ENCODE measurements at regions not wholly inside any gene's neighbourhood (a gene's known extent, or its start where the extent isn't known, plus 50 kb on each side); places are given as distances from the start of the nearest gene placed in this dataset.

DNA sequence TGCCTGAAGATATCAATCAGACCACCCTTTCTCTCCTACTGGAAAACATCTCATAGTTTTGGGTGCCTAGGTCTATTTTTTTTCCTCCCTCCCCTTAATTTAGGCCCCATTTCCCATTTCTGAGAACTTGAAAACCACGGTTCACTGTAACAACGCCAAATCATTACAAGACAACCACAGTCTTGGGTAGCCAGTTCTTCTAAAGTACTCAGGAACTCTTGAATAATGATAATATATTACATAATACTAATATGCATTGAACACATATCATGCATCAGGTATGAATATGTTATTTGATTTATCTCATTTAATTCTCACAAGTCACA, 185.1 kb upstream of the ADO start:
- TF ChIP-seq, protein P1, sequence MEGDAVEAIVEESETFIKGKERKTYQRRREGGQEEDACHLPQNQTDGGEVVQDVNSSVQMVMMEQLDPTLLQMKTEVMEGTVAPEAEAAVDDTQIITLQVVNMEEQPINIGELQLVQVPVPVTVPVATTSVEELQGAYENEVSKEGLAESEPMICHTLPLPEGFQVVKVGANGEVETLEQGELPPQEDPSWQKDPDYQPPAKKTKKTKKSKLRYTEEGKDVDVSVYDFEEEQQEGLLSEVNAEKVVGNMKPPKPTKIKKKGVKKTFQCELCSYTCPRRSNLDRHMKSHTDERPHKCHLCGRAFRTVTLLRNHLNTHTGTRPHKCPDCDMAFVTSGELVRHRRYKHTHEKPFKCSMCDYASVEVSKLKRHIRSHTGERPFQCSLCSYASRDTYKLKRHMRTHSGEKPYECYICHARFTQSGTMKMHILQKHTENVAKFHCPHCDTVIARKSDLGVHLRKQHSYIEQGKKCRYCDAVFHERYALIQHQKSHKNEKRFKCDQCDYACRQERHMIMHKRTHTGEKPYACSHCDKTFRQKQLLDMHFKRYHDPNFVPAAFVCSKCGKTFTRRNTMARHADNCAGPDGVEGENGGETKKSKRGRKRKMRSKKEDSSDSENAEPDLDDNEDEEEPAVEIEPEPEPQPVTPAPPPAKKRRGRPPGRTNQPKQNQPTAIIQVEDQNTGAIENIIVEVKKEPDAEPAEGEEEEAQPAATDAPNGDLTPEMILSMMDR (IDR thresholded peaks at IDR 0.05; ENCODE audit: low read depth, low read length) = no peak
- no peak for TF ChIP-seq EZH2phosphoT487 (IDR thresholded peaks at IDR 0.05; ENCODE audit: low read depth)
